ENCODE measurements at regions not wholly inside any gene's neighbourhood (a gene's known extent, or its start where the extent isn't known, plus 50 kb on each side); places are given as distances from the start of the nearest gene placed in this dataset.

DNA sequence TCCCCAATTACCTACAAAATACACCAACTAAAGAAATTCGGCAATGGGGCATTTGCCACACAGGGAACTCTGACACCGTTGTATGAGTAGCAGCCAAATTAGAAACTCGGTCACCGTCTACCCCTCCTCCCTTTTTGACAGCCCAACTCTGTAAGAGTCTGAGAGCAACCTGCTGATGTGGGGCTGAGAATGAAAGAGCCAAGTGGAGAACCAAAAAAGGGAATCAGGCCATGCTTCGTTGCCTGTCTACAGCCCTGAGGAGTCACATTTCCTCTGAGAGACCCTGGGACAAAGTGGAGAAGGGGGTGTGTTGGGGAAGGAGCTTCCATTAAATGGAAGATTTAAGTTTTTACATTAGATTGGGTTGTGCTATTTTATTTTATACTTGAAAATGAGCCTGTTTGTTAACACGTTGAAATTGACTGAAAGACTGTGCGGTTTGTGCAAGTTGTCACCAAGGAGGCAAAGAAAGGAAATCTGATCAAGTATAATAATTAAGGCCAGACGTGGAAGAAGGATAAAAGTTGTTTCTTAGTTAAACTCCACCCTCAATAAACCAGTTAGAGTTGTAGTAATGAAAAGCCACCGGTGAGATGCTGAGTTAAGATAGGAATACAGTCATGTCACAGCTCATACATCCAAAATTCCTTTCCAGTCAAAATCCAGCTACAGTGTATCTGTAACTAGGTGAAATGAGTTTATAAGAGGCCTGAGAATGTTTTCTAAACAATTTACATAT, 131.7 kb upstream of the CREB1 start:
- TF ChIP-seq, protein P1, sequence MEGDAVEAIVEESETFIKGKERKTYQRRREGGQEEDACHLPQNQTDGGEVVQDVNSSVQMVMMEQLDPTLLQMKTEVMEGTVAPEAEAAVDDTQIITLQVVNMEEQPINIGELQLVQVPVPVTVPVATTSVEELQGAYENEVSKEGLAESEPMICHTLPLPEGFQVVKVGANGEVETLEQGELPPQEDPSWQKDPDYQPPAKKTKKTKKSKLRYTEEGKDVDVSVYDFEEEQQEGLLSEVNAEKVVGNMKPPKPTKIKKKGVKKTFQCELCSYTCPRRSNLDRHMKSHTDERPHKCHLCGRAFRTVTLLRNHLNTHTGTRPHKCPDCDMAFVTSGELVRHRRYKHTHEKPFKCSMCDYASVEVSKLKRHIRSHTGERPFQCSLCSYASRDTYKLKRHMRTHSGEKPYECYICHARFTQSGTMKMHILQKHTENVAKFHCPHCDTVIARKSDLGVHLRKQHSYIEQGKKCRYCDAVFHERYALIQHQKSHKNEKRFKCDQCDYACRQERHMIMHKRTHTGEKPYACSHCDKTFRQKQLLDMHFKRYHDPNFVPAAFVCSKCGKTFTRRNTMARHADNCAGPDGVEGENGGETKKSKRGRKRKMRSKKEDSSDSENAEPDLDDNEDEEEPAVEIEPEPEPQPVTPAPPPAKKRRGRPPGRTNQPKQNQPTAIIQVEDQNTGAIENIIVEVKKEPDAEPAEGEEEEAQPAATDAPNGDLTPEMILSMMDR (IDR thresholded peaks at IDR 0.05): no peak
- TF ChIP-seq POLR2A (IDR thresholded peaks at IDR 0.05): no peak

All from thyroid gland (tissue), 4 donors.